ENCODE measurements at regions not wholly inside any gene's neighbourhood (a gene's known extent, or its start where the extent isn't known, plus 50 kb on each side); places are given as distances from the start of the nearest gene placed in this dataset.
"Not testable (repeated sequence)": the region's sequence is repeated elsewhere in the genome, so short reads cannot be mapped to it uniquely, and the experiment has no call there.

DNA sequence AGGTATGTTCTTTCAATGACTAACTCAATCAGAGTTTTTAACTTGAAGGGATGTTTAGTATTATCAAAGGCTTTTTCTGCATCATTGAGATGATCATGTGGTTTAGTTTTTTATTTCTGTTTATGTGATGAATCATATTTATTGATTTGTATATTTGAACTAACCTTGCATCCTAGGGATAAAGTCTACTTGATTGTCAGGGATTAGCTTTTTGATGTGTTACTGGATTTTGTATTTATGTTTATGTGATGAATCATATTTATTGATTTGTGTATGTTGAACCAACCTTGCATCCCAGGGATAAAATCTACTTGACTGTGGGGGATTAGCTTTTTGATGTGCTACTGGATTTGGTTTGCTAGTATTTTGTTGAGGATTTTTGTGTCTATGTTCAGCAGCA, 615.4 kb upstream of the GRID2 start:
- intact Hi-C loops (cut with micrococcal nuclease): no loop called here

DNA sequence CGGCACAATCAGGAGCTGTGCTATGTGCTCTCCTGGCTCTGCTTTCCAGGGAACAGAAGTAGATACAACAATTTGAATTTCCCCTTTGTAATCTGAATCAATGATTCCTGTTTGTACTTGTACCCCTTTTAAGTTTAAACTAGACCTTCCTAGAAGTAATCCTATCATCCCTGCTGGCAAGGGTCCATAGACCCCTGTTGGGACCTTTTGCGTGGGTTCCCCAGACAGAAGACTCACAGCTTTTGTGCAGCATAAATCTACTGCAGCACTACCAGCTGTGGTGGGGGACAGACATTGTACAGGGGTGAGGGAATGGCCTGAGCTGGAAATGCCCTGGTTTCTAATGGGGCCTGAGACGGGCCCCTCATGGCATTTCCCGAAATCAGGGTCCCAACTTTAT, 604.1 kb upstream of the GRID2 start:
- H3K27me3 Mint-ChIP-seq (ENCODE audit: low read depth in 3 of 3); intact Hi-C loops (cut with micrococcal nuclease): not testable (repeated sequence)
- 84% methylated on average over 3 of the region's 4 CpGs for WGBS (ENCODE audit: insufficient coverage)

More for the DNA sequence above, 615.4 kb upstream of the GRID2 start:
- H3K36me3 Mint-ChIP-seq: no peaks in the 10 kb centered on the region
- Histone ChIP-seq H3K79me2 (ENCODE audit: insufficient read depth, low read length) (no peaks in the 10 kb centered on the region), H3K9ac (ENCODE audit: insufficient read depth, low read length, poor library complexity, severe bottlenecking) (no peak overlapping the region), H3K9me3 (replicated peaks in 1 of 2; ENCODE audit: control insufficient read depth in 1 of 2, insufficient read depth in 1 of 2, low read length in 2 of 2) (peaks cover 4 to 12% of the 10 kb centered on the region in 2 donors), H3K27ac (ENCODE audit: low read depth in 1 of 2, low read length in 2 of 2) (no peak overlapping the region), H3K27me3 (ENCODE audit: control insufficient read depth in 2 of 2, insufficient read depth in 2 of 2, low read length in 2 of 2) (no peaks in the 10 kb centered on the region), H3K4me3 (replicated peaks in 1 of 3; ENCODE audit: low read depth in 2 of 3, low read length in 3 of 3) (no peak overlapping the region), H2AFZ (ENCODE audit: insufficient read depth, low read depth, low read length, poor library complexity, severe bottlenecking) (no peak overlapping the region), H3K36me3 (replicated peaks in 1 of 2; ENCODE audit: control insufficient read depth in 1 of 2, insufficient read depth in 2 of 2, low read length in 2 of 2) (no peaks in the 10 kb centered on the region), H3K4me1 (ENCODE audit: control insufficient read depth in 1 of 2, insufficient read depth in 2 of 2, low read length in 2 of 2) (no peaks in the 10 kb centered on the region), H3K4me2 (replicated peaks; ENCODE audit: extremely low read depth, low read length, poor library complexity, severe bottlenecking) (no peak overlapping the region), H4K20me1 (ENCODE audit: insufficient read depth, low read length) (no peaks in the 10 kb centered on the region)
- H3K4me3 Mint-ChIP-seq: no peak overlapping the region
- no peak for DNase-seq
- H3K4me1 Mint-ChIP-seq: no peaks in the 10 kb centered on the region
- H3K27me3 Mint-ChIP-seq (ENCODE audit: low read depth in 3 of 3): no peaks in the 10 kb centered on the region
- peaks cover 0 to 15% (median 6%) of the 10 kb centered on the region in 7 donors for H3K9me3 Mint-ChIP-seq
- TF ChIP-seq, protein P1, sequence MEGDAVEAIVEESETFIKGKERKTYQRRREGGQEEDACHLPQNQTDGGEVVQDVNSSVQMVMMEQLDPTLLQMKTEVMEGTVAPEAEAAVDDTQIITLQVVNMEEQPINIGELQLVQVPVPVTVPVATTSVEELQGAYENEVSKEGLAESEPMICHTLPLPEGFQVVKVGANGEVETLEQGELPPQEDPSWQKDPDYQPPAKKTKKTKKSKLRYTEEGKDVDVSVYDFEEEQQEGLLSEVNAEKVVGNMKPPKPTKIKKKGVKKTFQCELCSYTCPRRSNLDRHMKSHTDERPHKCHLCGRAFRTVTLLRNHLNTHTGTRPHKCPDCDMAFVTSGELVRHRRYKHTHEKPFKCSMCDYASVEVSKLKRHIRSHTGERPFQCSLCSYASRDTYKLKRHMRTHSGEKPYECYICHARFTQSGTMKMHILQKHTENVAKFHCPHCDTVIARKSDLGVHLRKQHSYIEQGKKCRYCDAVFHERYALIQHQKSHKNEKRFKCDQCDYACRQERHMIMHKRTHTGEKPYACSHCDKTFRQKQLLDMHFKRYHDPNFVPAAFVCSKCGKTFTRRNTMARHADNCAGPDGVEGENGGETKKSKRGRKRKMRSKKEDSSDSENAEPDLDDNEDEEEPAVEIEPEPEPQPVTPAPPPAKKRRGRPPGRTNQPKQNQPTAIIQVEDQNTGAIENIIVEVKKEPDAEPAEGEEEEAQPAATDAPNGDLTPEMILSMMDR (IDR thresholded peaks at IDR 0.05): no peak
- H3K27ac Mint-ChIP-seq: no peak overlapping the region

More for the DNA sequence above, 604.1 kb upstream of the GRID2 start:
- H3K9me3 ChIP-seq (replicated peaks in 1 of 2; ENCODE audit: control insufficient read depth in 1 of 2, insufficient read depth in 1 of 2, low read length in 2 of 2); H3K4me1 Mint-ChIP-seq; H3K79me2 ChIP-seq (ENCODE audit: insufficient read depth, low read length); DNase-seq; H3K27ac ChIP-seq (ENCODE audit: low read depth in 1 of 2, low read length in 2 of 2); H3K4me2 ChIP-seq (replicated peaks; ENCODE audit: extremely low read depth, low read length, poor library complexity, severe bottlenecking); H2AFZ ChIP-seq (ENCODE audit: insufficient read depth, low read depth, low read length, poor library complexity, severe bottlenecking); H4K20me1 ChIP-seq (ENCODE audit: insufficient read depth, low read length); H3K36me3 ChIP-seq (replicated peaks in 1 of 2; ENCODE audit: control insufficient read depth in 1 of 2, insufficient read depth in 2 of 2, low read length in 2 of 2); H3K27ac Mint-ChIP-seq; H3K36me3 Mint-ChIP-seq; H3K27me3 ChIP-seq (ENCODE audit: control insufficient read depth in 2 of 2, insufficient read depth in 2 of 2, low read length in 2 of 2); H3K4me1 ChIP-seq (ENCODE audit: control insufficient read depth in 1 of 2, insufficient read depth in 2 of 2, low read length in 2 of 2); H3K9ac ChIP-seq (ENCODE audit: insufficient read depth, low read length, poor library complexity, severe bottlenecking); H3K4me3 ChIP-seq (replicated peaks in 1 of 3; ENCODE audit: low read depth in 2 of 3, low read length in 3 of 3); H3K9me3 Mint-ChIP-seq; H3K4me3 Mint-ChIP-seq: not testable (repeated sequence)
